GM12892 (cell line): ENCODE measurements at regions not wholly inside any gene's neighbourhood (a gene's known extent, or its start where the extent isn't known, plus 50 kb on each side); places are given as distances from the start of the nearest gene placed in this dataset.

Source experiments
- DNase-seq: peaks from one replicate; pipeline ENCODE4 v3.0.0; 2011; ENCODE audit not compliant: insufficient read length
- FAIRE-seq: peaks from 2 replicates; lab custom pipeline; 2011; peaks lifted over from hg19 to GRCh38; lab: Jason Lieb, UNC
- POLR2A ChIP-seq: IDR thresholded peaks from 2 replicates; pipeline ENCODE4 v1.6.1; 2011; ENCODE audit warnings: low read depth, low read length, control low read depth
- POLR2AphosphoS5 ChIP-seq: IDR thresholded peaks from 2 replicates; pipeline ENCODE4 v1.6.1; 2011; ENCODE audit warnings: low read depth, low read length, control low read depth
- TAF1 ChIP-seq: IDR thresholded peaks from 2 replicates; pipeline ENCODE4 v1.6.1; 2011; ENCODE audit warnings: low read depth, mild to moderate bottlenecking, control low read depth, low read length, borderline replicate concordance

GRCh38 chr7:132049462-132050304 lies 493.3 kb upstream of the PODXL start:
- FAIRE-seq, result peak; percentile 63
- TF ChIP-seq POLR2A, result no peak
- DNase-seq, result no peak

- TF ChIP-seq POLR2AphosphoS5 (no peak), POLR2A (no peak), TAF1 (no peak)
- FAIRE-seq, result no peak
- DNase-seq, result no peak
These were observed 489.1 kb upstream of the PODXL start for GRCh38 chr7:132045481-132045980.

- DNase-seq (no peak), FAIRE-seq (no peak)
- no peak for TF ChIP-seq TAF1
- TF ChIP-seq POLR2A, result no peak
- TF ChIP-seq POLR2AphosphoS5, result no peak
These were observed 488.6 kb upstream of the PODXL start for GRCh38 chr7:132045002-132045401.

- FAIRE-seq (no peak), DNase-seq (no peak)
- TF ChIP-seq TAF1 (no peak), POLR2AphosphoS5 (no peak), POLR2A (no peak)
These were observed 487.8 kb upstream of the PODXL start for GRCh38 chr7:132044247-132044646.

GRCh38 chr7:132041108-132041507 lies 484.7 kb upstream of the PODXL start:
- no peak for FAIRE-seq
- TF ChIP-seq POLR2A (no peak), TAF1 (no peak)
- no peak for DNase-seq

GRCh38 chr7:132035517-132036362 lies 479.3 kb upstream of the PODXL start:
- no peak for DNase-seq
- TF ChIP-seq TAF1 (no peak), POLR2AphosphoS5 (no peak), POLR2A (no peak)
- FAIRE-seq, result no peak

GRCh38 chr7:132034748-132035416 lies 478.5 kb upstream of the PODXL start:
- no peak for FAIRE-seq

GRCh38 chr7:132030883-132031282 lies 474.5 kb upstream of the PODXL start:
- no peak for DNase-seq
- TF ChIP-seq TAF1, result no peak
- no peak for TF ChIP-seq POLR2A
- no peak for TF ChIP-seq POLR2AphosphoS5
- no peak for FAIRE-seq

More at GRCh38 chr7:132034748-132035416, 478.5 kb upstream of the PODXL start:
- no peak for TF ChIP-seq POLR2AphosphoS5
- DNase-seq, result no peak

GRCh38 chr7:132030086-132030568 lies 473.7 kb upstream of the PODXL start:
- TF ChIP-seq POLR2A (no peak), TAF1 (no peak), POLR2AphosphoS5 (no peak)
- DNase-seq (no peak), FAIRE-seq (no peak)

GRCh38 chr7:132029369-132030085 lies 473.1 kb upstream of the PODXL start:
- TF ChIP-seq TAF1 (no peak), POLR2A (no peak), POLR2AphosphoS5 (no peak)
- FAIRE-seq (no peak), DNase-seq (no peak)

GRCh38 chr7:132028144-132028920 lies 471.9 kb upstream of the PODXL start:
- TF ChIP-seq POLR2AphosphoS5 (no peak), POLR2A (no peak), TAF1 (no peak)
- DNase-seq (no peak), FAIRE-seq (no peak)
